Thyroid gland (tissue), 4 donors: ENCODE measurements at regions not wholly inside any gene's neighbourhood (a gene's known extent, or its start where the extent isn't known, plus 50 kb on each side); places are given as distances from the start of the nearest gene placed in this dataset.

Experiments used
- DNase-seq, 2 donors: peaks; one replicate each; pipeline ENCODE4 v3.0.0-alpha.2; 2019
- H3K27ac ChIP-seq, 3 donors: fragments of 200-600 bp; sonication (generic); 1 replicate in 2 of 3; 2 replicates in 1 of 3; pipeline ENCODE4 v1.5.1; 2016 to 2019; ENCODE audit warnings: mild to moderate bottlenecking in 1 of 3, moderate library complexity in 1 of 3
- H3K27me3 ChIP-seq: fragments of 200-600 bp; sonication (generic); one replicate; pipeline ENCODE4 v1.5.1; 2019
- H3K36me3 ChIP-seq, 2 donors: fragments of 200-600 bp; sonication (generic); one replicate each; pipeline ENCODE4 v1.5.1; 2016 to 2019
- H3K4me1 ChIP-seq, 2 donors: fragments of 200-600 bp; sonication (generic); one replicate each; pipeline ENCODE4 v1.5.1; 2017 to 2019
- H3K4me3 ChIP-seq, 3 donors: fragments of 200-600 bp; sonication (generic); replicated peaks in 1 of 3; 1 replicate in 2 of 3; 2 replicates in 1 of 3; pipeline ENCODE4 v1.5.1; 2016; ENCODE audit warnings: mild to moderate bottlenecking in 1 of 3
- H3K9me3 ChIP-seq: fragments of 200-600 bp; sonication (generic); one replicate; pipeline ENCODE4 v1.5.1; 2017
- POLR2A ChIP-seq, 2 donors: fragments of 450-650 bp; IDR thresholded peaks; one replicate each; pipeline ENCODE4 v1.6.1; 2017; ENCODE audit warnings: antibody characterized with exemption in 2 of 2, mild to moderate bottlenecking in 2 of 2, moderate library complexity in 1 of 2
- WGBS, 2 donors: methylation state at CpG; one replicate each; pipeline ENCODE4 v1.1.5; 2017; 5-methylcytosine and 5-hydroxymethylcytosine counted together
- intact Hi-C: fragments of 100-400 bp; cut with DNase I; formaldehyde crosslinking; loops from one replicate; pipeline ENCODE4 v1.15.1; 2023
- TF ChIP-seq, protein P1 (sequence below), 6 experiments: fragments of 200-600 bp in 3 of 6; fragments of 450-650 bp in 3 of 6; sonication (generic) in 3 of 6; IDR thresholded peaks; one replicate each; pipeline ENCODE4 v1.5.1; 2016 to 2019; ENCODE audit warnings: antibody characterized with exemption in 6 of 6, mild to moderate bottlenecking in 2 of 6, inconsistent platforms in 1 of 6, moderate library complexity in 1 of 6

- H3K27me3 ChIP-seq: no peaks in the 10 kb centered on the region
- no peaks in the 10 kb centered on the region for H3K36me3 ChIP-seq
- no peaks in the 10 kb centered on the region for H3K4me1 ChIP-seq
- TF ChIP-seq, protein P1, sequence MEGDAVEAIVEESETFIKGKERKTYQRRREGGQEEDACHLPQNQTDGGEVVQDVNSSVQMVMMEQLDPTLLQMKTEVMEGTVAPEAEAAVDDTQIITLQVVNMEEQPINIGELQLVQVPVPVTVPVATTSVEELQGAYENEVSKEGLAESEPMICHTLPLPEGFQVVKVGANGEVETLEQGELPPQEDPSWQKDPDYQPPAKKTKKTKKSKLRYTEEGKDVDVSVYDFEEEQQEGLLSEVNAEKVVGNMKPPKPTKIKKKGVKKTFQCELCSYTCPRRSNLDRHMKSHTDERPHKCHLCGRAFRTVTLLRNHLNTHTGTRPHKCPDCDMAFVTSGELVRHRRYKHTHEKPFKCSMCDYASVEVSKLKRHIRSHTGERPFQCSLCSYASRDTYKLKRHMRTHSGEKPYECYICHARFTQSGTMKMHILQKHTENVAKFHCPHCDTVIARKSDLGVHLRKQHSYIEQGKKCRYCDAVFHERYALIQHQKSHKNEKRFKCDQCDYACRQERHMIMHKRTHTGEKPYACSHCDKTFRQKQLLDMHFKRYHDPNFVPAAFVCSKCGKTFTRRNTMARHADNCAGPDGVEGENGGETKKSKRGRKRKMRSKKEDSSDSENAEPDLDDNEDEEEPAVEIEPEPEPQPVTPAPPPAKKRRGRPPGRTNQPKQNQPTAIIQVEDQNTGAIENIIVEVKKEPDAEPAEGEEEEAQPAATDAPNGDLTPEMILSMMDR (IDR thresholded peaks at IDR 0.05): no peak
- no peak for TF ChIP-seq POLR2A (IDR thresholded peaks at IDR 0.05)
- H3K9me3 ChIP-seq: no peaks in the 10 kb centered on the region
- H3K27ac ChIP-seq: no peak overlapping the region
- no peak overlapping the region for H3K4me3 ChIP-seq
- DNase-seq: no peak
- intact Hi-C loops: no loop called here
- 72 to 94% methylated on average over 3 of the region's 3 CpGs for WGBS, 2 donors
Observed at GRCh38 chr3:132840201-132840700, 118.0 kb upstream of the NPHP3 start.

DNA sequence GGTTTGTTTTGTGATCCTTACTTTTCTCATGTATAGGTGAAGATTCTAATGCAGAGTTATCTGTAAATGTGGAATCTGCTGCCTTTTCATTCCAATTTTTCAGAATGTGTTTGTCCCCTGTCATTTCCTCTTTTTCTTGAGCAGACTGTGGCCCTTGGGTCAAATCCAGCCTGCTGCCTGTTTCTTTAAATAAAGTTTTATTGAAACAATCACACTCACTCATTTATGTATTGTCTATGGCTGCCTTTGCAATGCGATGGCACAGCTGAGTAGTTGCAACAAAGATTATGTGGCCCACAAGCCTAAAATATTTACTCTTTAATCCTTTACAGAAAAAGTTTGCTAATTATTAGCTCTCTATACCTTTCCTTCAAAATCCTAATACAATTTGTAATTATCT is 116.3 kb upstream of the NPHP3 start:
- no peaks in the 10 kb centered on the region for H3K4me1 ChIP-seq
- H3K9me3 ChIP-seq: no peaks in the 10 kb centered on the region
- H3K27ac ChIP-seq: no peak overlapping the region
- 95 to 98% methylated on average over 1 of the region's 1 CpG for WGBS, 2 donors
- no peaks in the 10 kb centered on the region for H3K27me3 ChIP-seq
- DNase-seq: no peak
- no peak overlapping the region for H3K4me3 ChIP-seq
- TF ChIP-seq, protein P1 (IDR thresholded peaks at IDR 0.05): no peak
- no peak for TF ChIP-seq POLR2A (IDR thresholded peaks at IDR 0.05)
- no peaks in the 10 kb centered on the region for H3K36me3 ChIP-seq
- intact Hi-C loops: no loop called here

GRCh38 chr3:132837615-132838014 is 115.4 kb upstream of the NPHP3 start:
- no peak for DNase-seq

DNA sequence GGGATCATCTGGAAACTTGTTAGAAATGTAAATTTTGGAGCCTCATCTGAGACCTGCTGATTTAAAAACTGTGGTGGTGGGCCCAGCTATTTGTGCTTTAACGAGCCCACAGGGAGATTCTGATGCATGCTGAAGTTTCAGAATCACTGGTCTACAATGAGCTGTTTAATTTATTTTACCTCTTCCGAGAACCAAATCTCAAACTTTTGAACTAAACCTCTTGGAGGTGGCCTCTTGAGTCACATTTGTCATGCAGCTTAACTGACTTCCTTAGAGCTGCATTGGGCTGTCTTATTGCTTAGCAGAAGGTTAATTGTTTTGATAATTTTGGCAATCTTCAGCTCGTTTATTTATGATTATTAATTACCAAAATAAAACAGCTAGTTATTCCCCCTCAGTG is 112.1 kb upstream of the NPHP3 start:
- H3K36me3 ChIP-seq: no peaks in the 10 kb centered on the region
- no peaks in the 10 kb centered on the region for H3K9me3 ChIP-seq
- TF ChIP-seq, protein P1 (IDR thresholded peaks at IDR 0.05): no peak
- TF ChIP-seq POLR2A (IDR thresholded peaks at IDR 0.05): no peak
- H3K4me3 ChIP-seq: no peak overlapping the region
- H3K27ac ChIP-seq: no peak overlapping the region
- intact Hi-C loops: no loop called here
- H3K27me3 ChIP-seq: no peaks in the 10 kb centered on the region
- no peaks in the 10 kb centered on the region for H3K4me1 ChIP-seq
- no peak for DNase-seq
- WGBS, 2 donors: 69 to 85% methylated on average over 3 of the region's 3 CpGs

More at GRCh38 chr3:132837615-132838014, 115.4 kb upstream of the NPHP3 start:
- no peak for TF ChIP-seq POLR2A (IDR thresholded peaks at IDR 0.05)
- TF ChIP-seq, protein P1 (IDR thresholded peaks at IDR 0.05): no peak
- Histone ChIP-seq H3K36me3 (no peaks in the 10 kb centered on the region), H3K4me1 (no peaks in the 10 kb centered on the region), H3K9me3 (no peaks in the 10 kb centered on the region), H3K4me3 (no peak overlapping the region), H3K27ac (no peak overlapping the region), H3K27me3 (no peaks in the 10 kb centered on the region)
- intact Hi-C loops: no loop called here
- 90 to 94% methylated on average over 2 of the region's 2 CpGs for WGBS, 2 donors

GRCh38 chr3:132829101-132829500 is 106.9 kb upstream of the NPHP3 start:
- intact Hi-C loops: no loop called here
- no peaks in the 10 kb centered on the region for H3K4me1 ChIP-seq
- no peaks in the 10 kb centered on the region for H3K9me3 ChIP-seq
- no peaks in the 10 kb centered on the region for H3K36me3 ChIP-seq
- TF ChIP-seq POLR2A (IDR thresholded peaks at IDR 0.05): no peak
- TF ChIP-seq, protein P1 (IDR thresholded peaks at IDR 0.05): no peak
- H3K27me3 ChIP-seq: no peaks in the 10 kb centered on the region
- WGBS, 2 donors: 92 to 94% methylated on average over 7 of the region's 7 CpGs
- DNase-seq: no peak
- no peak overlapping the region for H3K4me3 ChIP-seq
- no peak overlapping the region for H3K27ac ChIP-seq
